ENCODE measurements at regions not wholly inside any gene's neighbourhood (a gene's known extent, or its start where the extent isn't known, plus 50 kb on each side); places are given as distances from the start of the nearest gene placed in this dataset.

DNA sequence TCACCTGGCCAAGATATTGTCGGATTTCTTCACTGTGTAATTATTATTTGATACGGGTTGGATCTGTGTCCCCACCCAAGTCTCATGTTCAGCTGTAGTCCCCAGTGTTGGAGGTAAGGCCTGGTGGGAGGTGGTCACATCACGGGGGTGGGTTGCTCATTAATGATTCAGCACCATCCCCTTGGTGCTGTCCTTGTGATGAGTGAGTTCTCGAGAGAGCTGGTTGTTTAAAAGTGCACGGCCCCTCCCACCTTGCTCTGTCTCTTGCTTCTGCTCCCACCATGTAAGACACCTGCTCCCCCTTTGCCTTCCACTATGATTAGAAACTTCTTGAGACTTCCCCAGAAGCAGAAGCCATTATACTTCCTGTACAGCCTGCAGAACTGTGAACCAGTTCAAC is 173.9 kb upstream of the PMEPA1 start:
- 0 out of 2 replicates have a peak, but pooled peaks cover 3% of the 10 kb centered on the region for H3K27me3 ChIP-seq (ENCODE audit: low read length)
- no peaks in the 10 kb centered on the region for H3K36me3 ChIP-seq (ENCODE audit: low read length)
- TF ChIP-seq, protein P1, sequence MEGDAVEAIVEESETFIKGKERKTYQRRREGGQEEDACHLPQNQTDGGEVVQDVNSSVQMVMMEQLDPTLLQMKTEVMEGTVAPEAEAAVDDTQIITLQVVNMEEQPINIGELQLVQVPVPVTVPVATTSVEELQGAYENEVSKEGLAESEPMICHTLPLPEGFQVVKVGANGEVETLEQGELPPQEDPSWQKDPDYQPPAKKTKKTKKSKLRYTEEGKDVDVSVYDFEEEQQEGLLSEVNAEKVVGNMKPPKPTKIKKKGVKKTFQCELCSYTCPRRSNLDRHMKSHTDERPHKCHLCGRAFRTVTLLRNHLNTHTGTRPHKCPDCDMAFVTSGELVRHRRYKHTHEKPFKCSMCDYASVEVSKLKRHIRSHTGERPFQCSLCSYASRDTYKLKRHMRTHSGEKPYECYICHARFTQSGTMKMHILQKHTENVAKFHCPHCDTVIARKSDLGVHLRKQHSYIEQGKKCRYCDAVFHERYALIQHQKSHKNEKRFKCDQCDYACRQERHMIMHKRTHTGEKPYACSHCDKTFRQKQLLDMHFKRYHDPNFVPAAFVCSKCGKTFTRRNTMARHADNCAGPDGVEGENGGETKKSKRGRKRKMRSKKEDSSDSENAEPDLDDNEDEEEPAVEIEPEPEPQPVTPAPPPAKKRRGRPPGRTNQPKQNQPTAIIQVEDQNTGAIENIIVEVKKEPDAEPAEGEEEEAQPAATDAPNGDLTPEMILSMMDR (IDR thresholded peaks at IDR 0.05; ENCODE audit: insufficient read depth, low read length, poor library complexity, severe bottlenecking), result no peak
- no peak for TF ChIP-seq EZH2phosphoT487 (conservative IDR thresholded peaks at IDR 0.05; ENCODE audit: low read length)
- H3K9me2 ChIP-seq (replicated peaks; ENCODE audit: insufficient read depth, low read length), result no peaks in the 10 kb centered on the region
- no peaks in the 10 kb centered on the region for H3F3A ChIP-seq (ENCODE audit: insufficient read depth)
- H3K27ac ChIP-seq (ENCODE audit: low read depth, low read length), result no peak overlapping the region
- H3K79me2 ChIP-seq (ENCODE audit: insufficient read depth, low read length), result no peaks in the 10 kb centered on the region
- H4K20me1 ChIP-seq (ENCODE audit: low read depth, low read length), result no peaks in the 10 kb centered on the region
- no peak overlapping the region for H3K4me3 ChIP-seq (ENCODE audit: insufficient read depth, low read length, poor library complexity, severe bottlenecking)
- no peak overlapping the region for H2AFZ ChIP-seq (ENCODE audit: low read depth, low read length, severe bottlenecking)
- no peak overlapping the region for H3K9ac ChIP-seq (ENCODE audit: low read length)
- no peak overlapping the region for H3K4me2 ChIP-seq (ENCODE audit: low read depth, low read length, poor library complexity, severe bottlenecking)
- H3K9me3 ChIP-seq (ENCODE audit: insufficient read depth, low read length), result no peaks in the 10 kb centered on the region

DNA sequence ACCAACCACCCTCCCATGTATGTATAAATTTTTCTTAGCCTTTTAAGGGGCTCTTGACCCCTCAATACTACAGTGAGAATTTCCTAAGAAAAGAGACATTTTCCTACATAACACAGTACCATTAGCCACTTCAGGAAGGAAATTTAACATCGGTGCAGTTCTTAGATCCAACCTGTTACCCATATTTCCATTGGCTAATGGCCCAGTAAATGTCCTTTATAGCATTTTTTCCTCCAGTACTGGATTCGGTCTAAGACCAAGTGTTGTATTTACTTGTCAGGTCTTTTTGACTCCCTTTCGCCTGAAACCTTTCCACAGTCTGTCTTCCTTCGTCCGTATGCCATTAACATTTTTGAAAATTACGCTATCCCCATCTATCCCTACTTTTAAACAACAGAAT is 173.4 kb upstream of the PMEPA1 start:
- no peaks in the 10 kb centered on the region for H3K79me2 ChIP-seq (ENCODE audit: insufficient read depth, low read length)
- H3K9ac ChIP-seq (ENCODE audit: low read length), result no peak overlapping the region
- H2AFZ ChIP-seq (ENCODE audit: low read depth, low read length, severe bottlenecking), result no peak overlapping the region
- H3K4me2 ChIP-seq (ENCODE audit: low read depth, low read length, poor library complexity, severe bottlenecking), result no peak overlapping the region
- no peak overlapping the region for H3K27ac ChIP-seq (ENCODE audit: low read depth, low read length)
- H3F3A ChIP-seq (ENCODE audit: insufficient read depth), result no peaks in the 10 kb centered on the region
- no peaks in the 10 kb centered on the region for H3K9me2 ChIP-seq (replicated peaks; ENCODE audit: insufficient read depth, low read length)
- H3K27me3 ChIP-seq (ENCODE audit: low read length), result 0 out of 2 replicates have a peak, but pooled peaks cover 3% of the 10 kb centered on the region
- TF ChIP-seq EZH2phosphoT487 (conservative IDR thresholded peaks at IDR 0.05; ENCODE audit: low read length), result no peak
- TF ChIP-seq, protein P1 (IDR thresholded peaks at IDR 0.05; ENCODE audit: insufficient read depth, low read length, poor library complexity, severe bottlenecking), result no peak
- no peak overlapping the region for H3K4me3 ChIP-seq (ENCODE audit: insufficient read depth, low read length, poor library complexity, severe bottlenecking)
- no peaks in the 10 kb centered on the region for H4K20me1 ChIP-seq (ENCODE audit: low read depth, low read length)
- H3K36me3 ChIP-seq (ENCODE audit: low read length), result no peaks in the 10 kb centered on the region
- H3K9me3 ChIP-seq (ENCODE audit: insufficient read depth, low read length), result no peaks in the 10 kb centered on the region

DNA sequence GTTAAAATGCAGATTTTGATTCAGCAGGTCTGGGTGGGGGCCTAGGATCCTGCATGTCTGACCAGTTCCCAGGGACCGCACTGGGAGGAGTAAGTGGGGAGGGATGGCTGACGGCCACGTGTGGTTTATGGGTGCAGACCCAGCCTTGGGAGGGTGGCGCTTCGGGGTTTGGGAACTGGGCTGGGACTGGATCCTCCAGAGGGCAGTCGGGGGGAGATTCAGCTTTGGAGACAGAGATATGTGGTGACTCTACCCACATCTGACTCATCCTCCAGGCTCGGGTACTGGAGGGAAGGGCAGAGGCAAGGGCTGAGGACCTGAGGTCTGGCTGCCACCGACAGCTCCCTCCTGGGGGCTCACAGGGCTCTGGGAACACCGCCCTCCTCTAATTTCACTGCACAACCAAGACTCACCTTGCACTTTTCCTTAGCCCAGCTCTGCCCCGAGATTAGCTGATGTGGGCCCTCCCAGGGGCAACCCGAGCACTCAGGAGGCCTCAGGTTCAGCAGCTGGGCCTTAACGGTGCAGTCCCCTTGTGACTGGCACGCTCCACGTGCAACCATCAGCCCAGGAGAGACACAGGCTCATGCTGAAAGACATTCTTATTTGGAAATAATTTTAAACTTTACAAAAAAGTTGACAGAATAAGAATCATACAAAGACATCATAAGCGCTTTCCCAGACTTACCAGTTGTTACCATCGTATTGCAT is 172.8 kb upstream of the PMEPA1 start:
- Histone ChIP-seq H3K27me3 (ENCODE audit: low read length) (0 out of 2 replicates have a peak, but pooled peaks cover 3% of the 10 kb centered on the region), H3K4me3 (ENCODE audit: insufficient read depth, low read length, poor library complexity, severe bottlenecking) (no peak overlapping the region), H3K9ac (ENCODE audit: low read length) (no peak overlapping the region), H3K36me3 (ENCODE audit: low read length) (no peaks in the 10 kb centered on the region), H3K27ac (ENCODE audit: low read depth, low read length) (no peak overlapping the region), H3K9me2 (replicated peaks; ENCODE audit: insufficient read depth, low read length) (no peaks in the 10 kb centered on the region), H3K79me2 (ENCODE audit: insufficient read depth, low read length) (no peaks in the 10 kb centered on the region), H2AFZ (ENCODE audit: low read depth, low read length, severe bottlenecking) (no peak overlapping the region), H3F3A (ENCODE audit: insufficient read depth) (no peaks in the 10 kb centered on the region), H3K9me3 (ENCODE audit: insufficient read depth, low read length) (no peaks in the 10 kb centered on the region), H3K4me2 (ENCODE audit: low read depth, low read length, poor library complexity, severe bottlenecking) (no peak overlapping the region), H4K20me1 (ENCODE audit: low read depth, low read length) (no peaks in the 10 kb centered on the region)
- TF ChIP-seq EZH2phosphoT487 (conservative IDR thresholded peaks at IDR 0.05; ENCODE audit: low read length), result no peak
- TF ChIP-seq, protein P1 (IDR thresholded peaks at IDR 0.05; ENCODE audit: insufficient read depth, low read length, poor library complexity, severe bottlenecking), result no peak
